COLO829 (cell line): ENCODE measurements at regions not wholly inside any gene's neighbourhood (a gene's known extent, or its start where the extent isn't known, plus 50 kb on each side); places are given as distances from the start of the nearest gene placed in this dataset.

Experiments used
- DNase-seq: peaks from one replicate; pipeline ENCODE4 v3.0.0; 2012; ENCODE audit warnings: low spot score

- DNase-seq: no peak
These were observed 1289.6 kb downstream of the NSUN3 start for GRCh38 chr3:95352471-95352870.

GRCh38 chr3:95354489-95354888 is 1291.6 kb downstream of the NSUN3 start:
- no peak for DNase-seq

GRCh38 chr3:95356764-95357501 is 1294.1 kb downstream of the NSUN3 start:
- DNase-seq: no peak

- no peak for DNase-seq
These were observed 1324.6 kb downstream of the NSUN3 start for GRCh38 chr3:95387242-95388021.

GRCh38 chr3:95389725-95390313 is 1327.0 kb downstream of the NSUN3 start:
- no peak for DNase-seq

- no peak for DNase-seq
These were observed 1331.4 kb downstream of the NSUN3 start for GRCh38 chr3:95394286-95394685.

- DNase-seq: no peak
These were observed 1336.7 kb downstream of the NSUN3 start for GRCh38 chr3:95399585-95399984.

- DNase-seq: no peak
These were observed 1338.8 kb downstream of the NSUN3 start for GRCh38 chr3:95401693-95402092.

GRCh38 chr3:95407709-95408463 is 1345.0 kb downstream of the NSUN3 start:
- DNase-seq: no peak

- no peak for DNase-seq
These were observed 1345.6 kb downstream of the NSUN3 start for GRCh38 chr3:95408464-95408862.

GRCh38 chr3:95418251-95418650 is 1355.4 kb downstream of the NSUN3 start:
- no peak for DNase-seq

- DNase-seq: no peak
These were observed 1361.4 kb downstream of the NSUN3 start for GRCh38 chr3:95424279-95424678.

GRCh38 chr3:95434491-95434890 is 1371.6 kb downstream of the NSUN3 start:
- no peak for DNase-seq

- no peak for DNase-seq
These were observed 1374.5 kb downstream of the NSUN3 start for GRCh38 chr3:95437409-95437808.

GRCh38 chr3:95438274-95438673 is 1375.4 kb downstream of the NSUN3 start:
- DNase-seq: no peak

GRCh38 chr3:95442766-95443165 is 1371.6 kb upstream of the EPHA6 start:
- no peak for DNase-seq

GRCh38 chr3:95449841-95450240 is 1364.6 kb upstream of the EPHA6 start:
- no peak for DNase-seq

- DNase-seq: no peak
These were observed 1361.2 kb upstream of the EPHA6 start for GRCh38 chr3:95453242-95453641.

- no peak for DNase-seq
These were observed 1357.6 kb upstream of the EPHA6 start for GRCh38 chr3:95456835-95457234.

- no peak for DNase-seq
These were observed 1354.7 kb upstream of the EPHA6 start for GRCh38 chr3:95459706-95460105.

- no peak for DNase-seq
These were observed 1354.1 kb upstream of the EPHA6 start for GRCh38 chr3:95460274-95460673.

- no peak for DNase-seq
These were observed 1352.2 kb upstream of the EPHA6 start for GRCh38 chr3:95462161-95462560.
